SK-N-SH treated with all-trans-retinoic acid at 6 μM for 48 hours (cell line): ENCODE measurements at regions not wholly inside any gene's neighbourhood (a gene's known extent, or its start where the extent isn't known, plus 50 kb on each side); places are given as distances from the start of the nearest gene placed in this dataset.

Source experiments
- BACH2 ChIP-seq: fragments of 250-450 bp; sonication (Bioruptor Pico); IDR thresholded peaks from 2 replicates; pipeline ENCODE4 v1.9.0; 2021; ENCODE audit warnings: mild to moderate bottlenecking, borderline replicate concordance
- CREB5 ChIP-seq: fragments of 250-450 bp; sonication (Bioruptor Pico); IDR thresholded peaks from 2 replicates; pipeline ENCODE4 v1.5.1; 2020; ENCODE audit warnings: low read depth, mild to moderate bottlenecking, moderate library complexity
- ISL1 ChIP-seq: fragments of 250-450 bp; sonication (Bioruptor Pico); IDR thresholded peaks from 2 replicates; pipeline ENCODE4 v2.1.2; 2022; ENCODE audit warnings: mild to moderate bottlenecking, moderate library complexity
- PPARA ChIP-seq: fragments of 250-450 bp; sonication (Bioruptor Pico); IDR thresholded peaks from 2 replicates; pipeline ENCODE4 v1.5.0; 2020; ENCODE audit warnings: mild to moderate bottlenecking, borderline replicate concordance
- RARB ChIP-seq: fragments of 250-450 bp; sonication (Bioruptor Pico); IDR thresholded peaks from 2 replicates; pipeline ENCODE4 v1.8.0; 2021; ENCODE audit warnings: mild to moderate bottlenecking, moderate library complexity
- SNAI2 ChIP-seq: fragments of 250-450 bp; sonication (Bioruptor Pico); IDR thresholded peaks from 2 replicates; pipeline ENCODE4 v1.5.0; 2020; ENCODE audit warnings: mild to moderate bottlenecking, moderate library complexity
- TOX ChIP-seq: fragments of 250-450 bp; sonication (Bioruptor Pico); IDR thresholded peaks from 2 replicates; pipeline ENCODE4 v1.8.0; 2021; ENCODE audit warnings: mild to moderate bottlenecking, moderate library complexity, borderline replicate concordance
- ZFP3 ChIP-seq: fragments of 250-450 bp; sonication (Bioruptor Pico); IDR thresholded peaks from 2 replicates; pipeline ENCODE4 v1.5.0; 2020; ENCODE audit warnings: mild to moderate bottlenecking, moderate library complexity
- ZNF70 ChIP-seq: fragments of 450-650 bp; formaldehyde crosslinking; IDR thresholded peaks from 2 replicates; pipeline ENCODE4 v1.5.0; 2020; ENCODE audit warnings: mild to moderate bottlenecking, moderate library complexity
- TF ChIP-seq, protein P1 (sequence below): fragments of 250-450 bp; sonication (Bioruptor Pico); IDR thresholded peaks from 2 replicates; pipeline ENCODE4 v1.8.0; 2020; ENCODE audit warnings: mild to moderate bottlenecking, moderate library complexity, borderline replicate concordance
- TF ChIP-seq, protein P2 (sequence below): fragments of 250-450 bp; sonication (Bioruptor Pico); IDR thresholded peaks from 2 replicates; pipeline ENCODE4 v1.8.0; 2021; ENCODE audit warnings: low read depth, mild to moderate bottlenecking, moderate library complexity, borderline replicate concordance

GRCh38 chr7:80373429-80374032 lies 138.3 kb downstream of the GNAT3 start:
- no peak for TF ChIP-seq ISL1 (CRISPR knock-in tag)
- TF ChIP-seq, protein P1, sequence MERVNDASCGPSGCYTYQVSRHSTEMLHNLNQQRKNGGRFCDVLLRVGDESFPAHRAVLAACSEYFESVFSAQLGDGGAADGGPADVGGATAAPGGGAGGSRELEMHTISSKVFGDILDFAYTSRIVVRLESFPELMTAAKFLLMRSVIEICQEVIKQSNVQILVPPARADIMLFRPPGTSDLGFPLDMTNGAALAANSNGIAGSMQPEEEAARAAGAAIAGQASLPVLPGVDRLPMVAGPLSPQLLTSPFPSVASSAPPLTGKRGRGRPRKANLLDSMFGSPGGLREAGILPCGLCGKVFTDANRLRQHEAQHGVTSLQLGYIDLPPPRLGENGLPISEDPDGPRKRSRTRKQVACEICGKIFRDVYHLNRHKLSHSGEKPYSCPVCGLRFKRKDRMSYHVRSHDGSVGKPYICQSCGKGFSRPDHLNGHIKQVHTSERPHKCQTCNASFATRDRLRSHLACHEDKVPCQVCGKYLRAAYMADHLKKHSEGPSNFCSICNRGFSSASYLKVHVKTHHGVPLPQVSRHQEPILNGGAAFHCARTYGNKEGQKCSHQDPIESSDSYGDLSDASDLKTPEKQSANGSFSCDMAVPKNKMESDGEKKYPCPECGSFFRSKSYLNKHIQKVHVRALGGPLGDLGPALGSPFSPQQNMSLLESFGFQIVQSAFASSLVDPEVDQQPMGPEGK (CRISPR knock-in tag), result no peak
- TF ChIP-seq, protein P2, sequence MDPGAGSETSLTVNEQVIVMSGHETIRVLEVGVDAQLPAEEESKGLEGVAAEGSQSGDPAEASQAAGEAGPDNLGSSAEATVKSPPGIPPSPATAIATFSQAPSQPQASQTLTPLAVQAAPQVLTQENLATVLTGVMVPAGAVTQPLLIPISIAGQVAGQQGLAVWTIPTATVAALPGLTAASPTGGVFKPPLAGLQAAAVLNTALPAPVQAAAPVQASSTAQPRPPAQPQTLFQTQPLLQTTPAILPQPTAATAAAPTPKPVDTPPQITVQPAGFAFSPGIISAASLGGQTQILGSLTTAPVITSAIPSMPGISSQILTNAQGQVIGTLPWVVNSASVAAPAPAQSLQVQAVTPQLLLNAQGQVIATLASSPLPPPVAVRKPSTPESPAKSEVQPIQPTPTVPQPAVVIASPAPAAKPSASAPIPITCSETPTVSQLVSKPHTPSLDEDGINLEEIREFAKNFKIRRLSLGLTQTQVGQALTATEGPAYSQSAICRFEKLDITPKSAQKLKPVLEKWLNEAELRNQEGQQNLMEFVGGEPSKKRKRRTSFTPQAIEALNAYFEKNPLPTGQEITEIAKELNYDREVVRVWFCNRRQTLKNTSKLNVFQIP (CRISPR knock-in tag), result no peak
- TF ChIP-seq RARB (CRISPR knock-in tag), result no peak
- TF ChIP-seq ZNF70 (CRISPR knock-in tag), result no peak
- TF ChIP-seq BACH2, result no peak
- TF ChIP-seq CREB5 (CRISPR knock-in tag), result no peak
- TF ChIP-seq TOX, result no peak
- no peak for TF ChIP-seq ZFP3 (CRISPR knock-in tag)
- no peak for TF ChIP-seq SNAI2 (CRISPR knock-in tag)
- no peak for TF ChIP-seq PPARA
